SKM-1 treated with dmso at 0.1 percent for 144 hours (cell line): ENCODE measurements at regions not wholly inside any gene's neighbourhood (a gene's known extent, or its start where the extent isn't known, plus 50 kb on each side); places are given as distances from the start of the nearest gene placed in this dataset.
"Not testable (repeated sequence)": the region's sequence is repeated elsewhere in the genome, so short reads cannot be mapped to it uniquely, and the experiment has no call there.

Experiments used
- DNase-seq: peaks from one replicate; lab custom pipeline; 2025; ENCODE audit not compliant: unreplicated experiment; lab: John Stamatoyannopoulos, UW

- no peak for DNase-seq
Measured at GRCh38 chr6:121901432-121901831, 466.0 kb downstream of the GJA1 start.

- DNase-seq = no peak
Measured at GRCh38 chr6:121904559-121904958, 469.1 kb downstream of the GJA1 start.

- no peak for DNase-seq
Measured at GRCh38 chr6:121912905-121913304, 477.5 kb downstream of the GJA1 start.

- DNase-seq = no peak
Measured at GRCh38 chr6:121917263-121917829, 481.9 kb downstream of the GJA1 start.

- DNase-seq = no peak
Measured at GRCh38 chr6:121917834-121918559, 481.5 kb upstream of the HSF2 start.

GRCh38 chr6:121920616-121921015, 478.8 kb upstream of the HSF2 start:
- DNase-seq = no peak

GRCh38 chr6:121925024-121925423, 474.4 kb upstream of the HSF2 start:
- no peak for DNase-seq

- DNase-seq = no peak
Measured at GRCh38 chr6:121925534-121926255, 473.8 kb upstream of the HSF2 start.

- no peak for DNase-seq
Measured at GRCh38 chr6:121929301-121929700, 470.2 kb upstream of the HSF2 start.

- no peak for DNase-seq
Measured at GRCh38 chr6:121932076-121932991, 467.1 kb upstream of the HSF2 start.

- no peak for DNase-seq
Measured at GRCh38 chr6:121934451-121934850, 465.0 kb upstream of the HSF2 start.

GRCh38 chr6:121940728-121941127, 458.7 kb upstream of the HSF2 start:
- DNase-seq = no peak

- no peak for DNase-seq
Measured at GRCh38 chr6:121944354-121944753, 455.1 kb upstream of the HSF2 start.

- DNase-seq = no peak
Measured at GRCh38 chr6:121951123-121951522, 448.3 kb upstream of the HSF2 start.

GRCh38 chr6:121951918-121952379, 447.5 kb upstream of the HSF2 start:
- DNase-seq = no peak

GRCh38 chr6:121955401-121955800, 444.1 kb upstream of the HSF2 start:
- DNase-seq = not testable (repeated sequence)

- DNase-seq = no peak
Measured at GRCh38 chr6:121956782-121957181, 442.7 kb upstream of the HSF2 start.

- no peak for DNase-seq
Measured at GRCh38 chr6:121959501-121959900, 440.0 kb upstream of the HSF2 start.

- no peak for DNase-seq
Measured at GRCh38 chr6:121961619-121962125, 437.8 kb upstream of the HSF2 start.

- no peak for DNase-seq
Measured at GRCh38 chr6:121963826-121964225, 435.6 kb upstream of the HSF2 start.

GRCh38 chr6:121965739-121966138, 433.7 kb upstream of the HSF2 start:
- no peak for DNase-seq
